ENCODE measurements at regions not wholly inside any gene's neighbourhood (a gene's known extent, or its start where the extent isn't known, plus 50 kb on each side); places are given as distances from the start of the nearest gene placed in this dataset.

DNA sequence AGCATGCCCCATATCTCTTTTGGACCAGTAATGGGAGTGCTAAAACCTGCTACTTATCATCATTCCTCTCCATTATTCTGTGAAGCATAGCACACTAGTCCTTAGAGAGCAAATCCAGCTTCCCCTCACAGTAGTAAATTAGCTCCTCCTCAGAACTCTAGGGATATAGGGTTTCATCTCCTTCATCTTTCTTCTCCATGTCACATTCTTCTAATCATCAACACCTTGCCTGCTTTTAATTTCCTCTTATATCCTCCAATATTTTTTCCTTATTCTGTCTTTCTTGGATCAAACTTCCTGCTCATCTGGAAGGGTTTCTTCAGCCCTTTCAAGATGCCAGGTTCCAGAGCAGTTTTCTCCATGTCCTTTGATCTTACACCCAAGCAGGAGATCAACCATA lies 321.4 kb upstream of the ACVR2A start:
- no peak overlapping the region for H3K4me3 ChIP-seq (ENCODE audit: control insufficient read depth in 1 of 7, extremely low read depth in 1 of 7, insufficient read depth in 4 of 7, low read depth in 2 of 7, low read length in 6 of 7)
- ChIA-PET CTCF (interaction anchor here (1.6 kb wide), 1 partner anchor 8 kb away, joined by 4 read pairs; no protein-coding TSS in a partner anchor), POLR2A (no interaction called here)
- H3K9me3 ChIP-seq (ENCODE audit: control extremely low read depth in 1 of 5, control insufficient read depth in 4 of 5, insufficient read depth in 2 of 5, low read depth in 1 of 5, low read length in 4 of 5): peaks cover 0 to 4% (median 0%) of the 10 kb centered on the region in 5 experiments
- no peak for DNase-seq
- H3K27ac ChIP-seq (ENCODE audit: insufficient read depth in 1 of 2, low read depth in 1 of 2, low read length in 2 of 2, poor library complexity in 1 of 2, severe bottlenecking in 2 of 2): no peak overlapping the region
- peaks cover 0 to 11% (median 4%) of the 10 kb centered on the region in 4 experiments for H3K4me1 ChIP-seq (ENCODE audit: control extremely low read depth in 1 of 4, control insufficient read depth in 4 of 4, insufficient read depth in 4 of 4, low read length in 3 of 4)
- no peaks in the 10 kb centered on the region for H3K27me3 ChIP-seq (replicated peaks in 2 of 5; ENCODE audit: control insufficient read depth in 4 of 5, insufficient read depth in 5 of 5, low read length in 4 of 5)
- no peaks in the 10 kb centered on the region for H3K36me3 ChIP-seq (ENCODE audit: control insufficient read depth in 4 of 4, insufficient read depth in 4 of 4, low read length in 3 of 4)

GRCh38 chr2:147521936-147522335 lies 322.9 kb upstream of the ACVR2A start:
- H3K4me1 ChIP-seq (ENCODE audit: control extremely low read depth in 1 of 4, control insufficient read depth in 4 of 4, insufficient read depth in 4 of 4, low read length in 3 of 4): peaks cover 0 to 11% (median 4%) of the 10 kb centered on the region in 4 experiments
- no peak overlapping the region for H3K4me3 ChIP-seq (ENCODE audit: control insufficient read depth in 1 of 7, extremely low read depth in 1 of 7, insufficient read depth in 4 of 7, low read depth in 2 of 7, low read length in 6 of 7)
- WGBS (ENCODE audit: insufficient coverage): 100% methylated on average over 2 of the region's 3 CpGs
- H3K9me3 ChIP-seq (ENCODE audit: control extremely low read depth in 1 of 5, control insufficient read depth in 4 of 5, insufficient read depth in 2 of 5, low read depth in 1 of 5, low read length in 4 of 5): peaks cover 0 to 4% (median 0%) of the 10 kb centered on the region in 5 experiments
- POLR2A ChIA-PET: no interaction called here
- H3K36me3 ChIP-seq (ENCODE audit: control insufficient read depth in 4 of 4, insufficient read depth in 4 of 4, low read length in 3 of 4): no peaks in the 10 kb centered on the region
- H3K27ac ChIP-seq (ENCODE audit: insufficient read depth in 1 of 2, low read depth in 1 of 2, low read length in 2 of 2, poor library complexity in 1 of 2, severe bottlenecking in 2 of 2): no peak overlapping the region
- CTCF ChIA-PET: no interaction called here
- DNase-seq: no peak
- H3K27me3 ChIP-seq (replicated peaks in 2 of 5; ENCODE audit: control insufficient read depth in 4 of 5, insufficient read depth in 5 of 5, low read length in 4 of 5): no peaks in the 10 kb centered on the region

DNA sequence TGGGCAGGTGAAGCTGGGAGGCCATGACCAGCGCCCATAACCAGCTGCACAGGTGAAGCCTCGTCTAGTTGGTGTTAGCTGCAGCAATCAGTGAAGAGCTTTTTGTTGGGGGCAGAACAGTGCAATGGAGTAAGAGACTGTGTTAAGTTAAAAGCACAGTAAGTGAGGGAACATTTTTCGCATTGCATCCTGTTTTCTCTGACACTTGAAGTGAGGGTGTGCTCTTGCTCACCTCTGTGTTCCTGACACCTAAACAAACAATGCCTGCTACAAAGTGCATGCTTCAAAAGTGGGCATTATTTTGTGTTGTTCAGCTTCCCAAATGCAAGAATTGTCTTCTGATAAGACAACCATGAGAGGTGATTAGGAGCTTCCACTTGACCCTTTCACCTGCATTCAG lies 324.0 kb upstream of the ACVR2A start:
- Histone ChIP-seq H3K4me3 (ENCODE audit: control insufficient read depth in 1 of 7, extremely low read depth in 1 of 7, insufficient read depth in 4 of 7, low read depth in 2 of 7, low read length in 6 of 7) (no peak overlapping the region), H3K9me3 (ENCODE audit: control extremely low read depth in 1 of 5, control insufficient read depth in 4 of 5, insufficient read depth in 2 of 5, low read depth in 1 of 5, low read length in 4 of 5) (peaks cover 0 to 4% (median 0%) of the 10 kb centered on the region in 5 experiments), H3K4me1 (ENCODE audit: control extremely low read depth in 1 of 4, control insufficient read depth in 4 of 4, insufficient read depth in 4 of 4, low read length in 3 of 4) (peaks cover 0 to 6% (median 3%) of the 10 kb centered on the region in 4 experiments), H3K27ac (ENCODE audit: insufficient read depth in 1 of 2, low read depth in 1 of 2, low read length in 2 of 2, poor library complexity in 1 of 2, severe bottlenecking in 2 of 2) (no peak overlapping the region), H3K27me3 (replicated peaks in 2 of 5; ENCODE audit: control insufficient read depth in 4 of 5, insufficient read depth in 5 of 5, low read length in 4 of 5) (no peaks in the 10 kb centered on the region), H3K36me3 (ENCODE audit: control insufficient read depth in 4 of 4, insufficient read depth in 4 of 4, low read length in 3 of 4) (no peaks in the 10 kb centered on the region)
- ChIA-PET POLR2A (no interaction called here), CTCF (no interaction called here)
- WGBS (ENCODE audit: insufficient coverage): 100% methylated on average over 3 of the region's 3 CpGs
- no peak for DNase-seq

DNA sequence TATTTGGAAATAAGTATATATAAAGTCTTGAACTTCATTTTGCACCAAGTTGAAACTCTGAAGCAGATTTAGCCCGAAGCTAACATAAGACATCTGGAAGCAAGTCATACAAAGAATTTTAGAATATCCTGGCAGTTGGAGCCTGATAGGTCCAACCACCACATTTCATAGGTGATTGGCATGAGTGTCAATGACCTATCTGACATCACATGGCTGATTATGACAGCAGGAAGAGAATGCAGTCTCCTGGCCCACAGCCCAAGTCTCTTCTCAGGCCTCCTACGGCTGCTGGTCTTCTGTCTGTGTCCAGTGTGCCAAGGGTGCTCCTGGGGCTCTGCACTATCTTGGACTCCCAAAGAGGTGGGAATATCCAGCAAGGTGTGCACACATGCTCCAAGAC lies 325.7 kb upstream of the ACVR2A start:
- Histone ChIP-seq H3K36me3 (ENCODE audit: control insufficient read depth in 4 of 4, insufficient read depth in 4 of 4, low read length in 3 of 4) (no peaks in the 10 kb centered on the region), H3K27ac (ENCODE audit: insufficient read depth in 1 of 2, low read depth in 1 of 2, low read length in 2 of 2, poor library complexity in 1 of 2, severe bottlenecking in 2 of 2) (no peak overlapping the region), H3K4me1 (ENCODE audit: control extremely low read depth in 1 of 4, control insufficient read depth in 4 of 4, insufficient read depth in 4 of 4, low read length in 3 of 4) (no peaks in the 10 kb centered on the region), H3K27me3 (replicated peaks in 2 of 5; ENCODE audit: control insufficient read depth in 4 of 5, insufficient read depth in 5 of 5, low read length in 4 of 5) (no peaks in the 10 kb centered on the region), H3K4me3 (ENCODE audit: control insufficient read depth in 1 of 7, extremely low read depth in 1 of 7, insufficient read depth in 4 of 7, low read depth in 2 of 7, low read length in 6 of 7) (no peak overlapping the region), H3K9me3 (ENCODE audit: control extremely low read depth in 1 of 5, control insufficient read depth in 4 of 5, insufficient read depth in 2 of 5, low read depth in 1 of 5, low read length in 4 of 5) (peaks cover 0 to 4% (median 0%) of the 10 kb centered on the region in 5 experiments)
- CTCF ChIA-PET: no interaction called here
- 100% methylated on average over 1 of the region's 2 CpGs for WGBS (ENCODE audit: insufficient coverage)
- POLR2A ChIA-PET: no interaction called here
- DNase-seq: no peak

- H3K27me3 ChIP-seq (replicated peaks in 2 of 5; ENCODE audit: control insufficient read depth in 4 of 5, insufficient read depth in 5 of 5, low read length in 4 of 5): no peaks in the 10 kb centered on the region
- ChIA-PET POLR2A (no interaction called here), CTCF (interaction anchor here (0.6 to 1.4 kb wide), 2 partner anchors 9 to 200 kb away, joined by 3 to 4 read pairs; no protein-coding TSS in a partner anchor)
- no peaks in the 10 kb centered on the region for H3K9me3 ChIP-seq (ENCODE audit: control extremely low read depth in 1 of 5, control insufficient read depth in 4 of 5, insufficient read depth in 2 of 5, low read depth in 1 of 5, low read length in 4 of 5)
- no peak for DNase-seq
- no CpG with 5 or more reads among the region's 1 CpG for WGBS (ENCODE audit: insufficient coverage)
- no peak overlapping the region for H3K27ac ChIP-seq (ENCODE audit: insufficient read depth in 1 of 2, low read depth in 1 of 2, low read length in 2 of 2, poor library complexity in 1 of 2, severe bottlenecking in 2 of 2)
- H3K4me3 ChIP-seq (ENCODE audit: control insufficient read depth in 1 of 7, extremely low read depth in 1 of 7, insufficient read depth in 4 of 7, low read depth in 2 of 7, low read length in 6 of 7): no peak overlapping the region
- H3K36me3 ChIP-seq (ENCODE audit: control insufficient read depth in 4 of 4, insufficient read depth in 4 of 4, low read length in 3 of 4): no peaks in the 10 kb centered on the region
- peaks cover 0 to 7% (median 5%) of the 10 kb centered on the region in 4 experiments for H3K4me1 ChIP-seq (ENCODE audit: control extremely low read depth in 1 of 4, control insufficient read depth in 4 of 4, insufficient read depth in 4 of 4, low read length in 3 of 4)
These were observed 329.6 kb upstream of the ACVR2A start for GRCh38 chr2:147515213-147515612.

- peaks cover 0 to 7% (median 5%) of the 10 kb centered on the region in 4 experiments for H3K4me1 ChIP-seq (ENCODE audit: control extremely low read depth in 1 of 4, control insufficient read depth in 4 of 4, insufficient read depth in 4 of 4, low read length in 3 of 4)
- H3K27me3 ChIP-seq (replicated peaks in 2 of 5; ENCODE audit: control insufficient read depth in 4 of 5, insufficient read depth in 5 of 5, low read length in 4 of 5): no peaks in the 10 kb centered on the region
- H3K4me3 ChIP-seq (ENCODE audit: control insufficient read depth in 1 of 7, extremely low read depth in 1 of 7, insufficient read depth in 4 of 7, low read depth in 2 of 7, low read length in 6 of 7): no peak overlapping the region
- DNase-seq: no peak
- WGBS (ENCODE audit: insufficient coverage): 55% methylated on average over 2 of the region's 5 CpGs
- ChIA-PET CTCF (no interaction called here), POLR2A (no interaction called here)
- H3K9me3 ChIP-seq (ENCODE audit: control extremely low read depth in 1 of 5, control insufficient read depth in 4 of 5, insufficient read depth in 2 of 5, low read depth in 1 of 5, low read length in 4 of 5): no peaks in the 10 kb centered on the region
- H3K36me3 ChIP-seq (ENCODE audit: control insufficient read depth in 4 of 4, insufficient read depth in 4 of 4, low read length in 3 of 4): no peaks in the 10 kb centered on the region
- H3K27ac ChIP-seq (ENCODE audit: insufficient read depth in 1 of 2, low read depth in 1 of 2, low read length in 2 of 2, poor library complexity in 1 of 2, severe bottlenecking in 2 of 2): no peak overlapping the region
These were observed 332.6 kb upstream of the ACVR2A start for GRCh38 chr2:147512206-147512605.

DNA sequence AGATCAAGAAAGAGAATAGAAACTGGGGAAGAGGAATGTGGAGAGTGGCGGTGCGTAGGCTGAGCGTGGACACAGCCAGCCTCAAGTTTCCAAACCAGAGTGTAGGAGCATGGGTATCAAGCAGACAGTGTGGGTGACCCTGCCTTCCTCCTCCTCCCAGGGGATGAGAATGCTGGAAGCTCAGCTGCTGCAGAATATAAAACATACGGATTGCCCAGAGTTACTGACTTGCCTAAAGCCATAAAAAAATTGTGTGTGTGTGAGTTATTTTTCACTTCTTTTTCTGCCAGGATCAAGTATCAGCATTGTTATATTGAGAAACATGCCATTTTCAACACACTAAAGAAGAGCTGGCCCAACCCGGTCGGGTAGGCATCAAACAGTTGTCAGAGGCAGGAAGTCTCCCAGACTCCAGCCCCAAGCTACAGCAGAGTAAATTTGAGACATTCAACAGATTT lies 333.3 kb upstream of the ACVR2A start:
- CTCF ChIA-PET: no interaction called here
- POLR2A ChIA-PET: no interaction called here
- H3K4me1 ChIP-seq (ENCODE audit: control extremely low read depth in 1 of 4, control insufficient read depth in 4 of 4, insufficient read depth in 4 of 4, low read length in 3 of 4): peaks cover 0 to 7% (median 5%) of the 10 kb centered on the region in 4 experiments
- H3K4me3 ChIP-seq (ENCODE audit: control insufficient read depth in 1 of 7, extremely low read depth in 1 of 7, insufficient read depth in 4 of 7, low read depth in 2 of 7, low read length in 6 of 7): no peak overlapping the region
- H3K9me3 ChIP-seq (ENCODE audit: control extremely low read depth in 1 of 5, control insufficient read depth in 4 of 5, insufficient read depth in 2 of 5, low read depth in 1 of 5, low read length in 4 of 5): no peaks in the 10 kb centered on the region
- no peaks in the 10 kb centered on the region for H3K27me3 ChIP-seq (replicated peaks in 2 of 5; ENCODE audit: control insufficient read depth in 4 of 5, insufficient read depth in 5 of 5, low read length in 4 of 5)
- no peak overlapping the region for H3K27ac ChIP-seq (ENCODE audit: insufficient read depth in 1 of 2, low read depth in 1 of 2, low read length in 2 of 2, poor library complexity in 1 of 2, severe bottlenecking in 2 of 2)
- 0% methylated on average over 2 of the region's 6 CpGs for WGBS (ENCODE audit: insufficient coverage)
- DNase-seq: peak in 2 of 3 donors; percentile 18 to 33
- no peaks in the 10 kb centered on the region for H3K36me3 ChIP-seq (ENCODE audit: control insufficient read depth in 4 of 4, insufficient read depth in 4 of 4, low read length in 3 of 4)

Data from common myeloid progenitor, CD34-positive (primary cell).